HG03520 (cell line): ENCODE measurements at regions not wholly inside any gene's neighbourhood (a gene's known extent, or its start where the extent isn't known, plus 50 kb on each side); places are given as distances from the start of the nearest gene placed in this dataset.

Experiments used
- ATAC-seq: cut with Tn5 transposase; IDR thresholded peaks from one replicate; pipeline ENCODE4 v1.9.1; 2021; ENCODE audit warnings: mild to moderate bottlenecking, moderate library complexity; ENCODE audit not compliant: unreplicated experiment

DNA sequence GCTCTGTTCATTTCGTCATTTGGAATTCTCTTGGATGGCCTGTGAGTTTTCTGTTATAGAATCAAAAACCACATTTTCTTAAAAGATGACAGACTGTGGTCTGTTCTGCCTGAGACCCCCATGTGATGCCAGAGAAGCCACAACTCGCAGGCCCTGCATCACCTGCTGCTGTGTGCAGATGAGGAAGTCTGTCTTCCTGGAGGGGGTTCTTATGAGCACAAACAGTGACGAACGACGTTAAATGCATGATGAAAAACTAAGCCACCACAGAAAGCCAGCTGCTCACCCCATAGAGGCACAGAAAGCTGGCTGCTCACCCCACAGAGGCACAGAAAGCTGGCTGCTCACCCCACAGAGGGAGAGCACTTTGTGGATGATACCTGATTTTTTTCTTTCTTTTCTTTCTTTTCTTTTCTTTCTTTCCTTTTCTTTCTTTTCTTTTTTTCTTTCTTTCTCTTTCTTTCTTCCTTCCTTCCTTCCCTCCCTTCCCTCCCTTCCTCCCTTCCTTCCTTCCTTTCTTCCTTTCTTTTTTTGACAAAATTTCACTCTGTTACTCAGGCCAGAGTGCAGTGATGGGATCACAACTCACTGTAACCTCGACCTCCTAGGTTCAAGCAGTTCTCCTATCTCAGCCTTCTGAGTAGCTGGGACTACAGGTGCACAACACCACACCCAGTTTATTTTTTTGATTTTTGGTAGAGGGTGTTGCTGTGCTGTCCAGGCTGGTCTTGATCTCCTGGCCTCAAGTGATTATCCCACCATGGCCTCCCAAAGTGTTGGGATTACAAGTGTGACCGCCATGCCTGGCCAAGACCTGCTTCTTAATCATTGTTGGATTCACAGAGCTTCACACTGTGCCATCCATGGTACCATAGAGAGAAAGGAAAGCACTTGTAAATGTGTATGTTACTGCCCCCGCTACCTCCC, 1191.4 kb downstream of the UQCRFS1 start:
- no peak for ATAC-seq

- no peak for ATAC-seq
These were observed 1192.2 kb downstream of the UQCRFS1 start for GRCh38 chr19:28020619-28021258.

GRCh38 chr19:28019901-28020300, 1193.0 kb downstream of the UQCRFS1 start:
- ATAC-seq, result no peak

DNA sequence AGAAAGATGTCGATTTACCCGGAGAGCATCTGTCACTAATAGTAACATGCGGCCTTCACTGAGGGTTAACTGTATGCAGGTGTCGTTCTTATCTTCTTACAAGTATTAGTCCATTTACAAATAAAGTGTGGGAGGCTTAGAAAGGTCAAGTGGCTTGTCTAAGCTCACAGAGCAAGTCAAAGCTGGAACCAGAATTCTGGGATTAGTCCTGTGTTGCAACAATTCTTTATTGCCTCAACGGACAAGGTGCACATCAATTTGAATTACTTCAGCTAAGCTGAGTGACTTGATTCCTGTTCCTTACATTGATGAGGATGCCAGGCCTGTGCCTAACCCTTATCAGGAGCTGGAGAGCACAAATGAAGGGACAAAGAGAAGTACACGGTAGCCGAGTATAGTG, 1193.6 kb downstream of the UQCRFS1 start:
- no peak for ATAC-seq

- ATAC-seq, result no peak
These were observed 1194.5 kb downstream of the UQCRFS1 start for GRCh38 chr19:28018499-28018898.

GRCh38 chr19:28014615-28015405, 1198.1 kb downstream of the UQCRFS1 start:
- ATAC-seq, result no peak

DNA sequence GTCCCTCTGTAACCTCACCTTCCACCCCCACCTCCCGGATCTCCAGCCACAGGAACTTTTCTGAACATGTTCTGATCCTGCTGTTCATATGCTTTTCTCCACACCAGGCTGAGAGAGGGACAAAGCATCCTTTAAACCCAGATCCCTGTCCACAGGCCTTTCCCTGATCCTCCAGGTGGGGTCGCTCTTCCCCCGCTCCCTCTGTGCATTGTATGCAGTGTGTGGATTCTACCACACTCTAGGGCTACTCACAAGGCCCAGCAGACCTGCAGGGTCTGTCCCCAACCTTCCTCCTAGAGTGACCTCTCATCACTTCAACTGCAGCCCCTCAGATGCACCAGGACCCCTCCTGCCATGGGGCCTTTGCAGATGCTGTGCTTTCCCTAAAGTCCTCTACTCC, 1200.6 kb downstream of the UQCRFS1 start:
- ATAC-seq, result no peak

DNA sequence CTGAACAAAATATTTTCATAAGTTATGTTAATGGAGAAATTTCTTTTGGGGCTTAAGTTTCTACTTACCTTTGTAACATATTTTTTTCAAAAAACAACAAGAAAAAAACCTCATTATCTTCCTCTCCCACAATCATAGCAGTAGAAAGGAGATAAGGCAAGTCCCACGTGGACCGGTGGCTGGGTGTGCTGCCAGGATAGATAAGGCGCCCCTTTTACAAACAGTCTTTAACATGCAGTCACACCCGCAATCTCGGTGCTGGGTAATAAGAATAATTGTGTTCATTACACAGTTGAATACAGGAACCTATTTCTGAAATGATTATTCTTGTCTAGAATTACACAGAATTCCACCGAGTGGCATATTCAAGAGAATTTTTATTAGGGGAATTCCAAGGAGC, 1202.3 kb downstream of the UQCRFS1 start:
- no peak for ATAC-seq

- no peak for ATAC-seq
These were observed 1203.3 kb downstream of the UQCRFS1 start for GRCh38 chr19:28009696-28010095.

GRCh38 chr19:28008695-28009094, 1204.3 kb downstream of the UQCRFS1 start:
- ATAC-seq, result no peak

GRCh38 chr19:28003543-28003942, 1209.4 kb downstream of the UQCRFS1 start:
- ATAC-seq, result no peak

- no peak for ATAC-seq
These were observed 1215.9 kb downstream of the UQCRFS1 start for GRCh38 chr19:27997069-27997468.

GRCh38 chr19:27993619-27994570, 1219.1 kb downstream of the UQCRFS1 start:
- ATAC-seq, result no peak

DNA sequence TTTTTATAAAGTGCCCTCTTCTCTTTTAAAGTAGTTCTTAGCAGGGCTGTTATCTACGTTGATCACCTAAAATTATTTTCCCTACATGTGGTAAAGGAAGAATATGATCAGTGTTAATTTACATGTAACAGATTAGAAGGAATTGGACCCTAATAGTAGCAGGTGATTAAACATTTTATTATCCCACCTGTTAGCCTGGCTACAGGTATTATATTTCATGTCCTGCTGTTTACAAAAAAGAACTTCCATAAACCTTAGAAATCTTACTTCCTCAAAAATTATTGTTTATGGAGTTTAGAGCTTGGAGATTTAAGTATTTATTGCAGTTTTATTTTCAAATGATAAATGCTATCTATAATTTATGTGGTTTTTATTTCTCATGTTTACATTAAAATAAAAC, 1226.7 kb downstream of the UQCRFS1 start:
- ATAC-seq, result no peak

- ATAC-seq, result no peak
These were observed 1237.4 kb downstream of the UQCRFS1 start for GRCh38 chr19:27975419-27976005.

DNA sequence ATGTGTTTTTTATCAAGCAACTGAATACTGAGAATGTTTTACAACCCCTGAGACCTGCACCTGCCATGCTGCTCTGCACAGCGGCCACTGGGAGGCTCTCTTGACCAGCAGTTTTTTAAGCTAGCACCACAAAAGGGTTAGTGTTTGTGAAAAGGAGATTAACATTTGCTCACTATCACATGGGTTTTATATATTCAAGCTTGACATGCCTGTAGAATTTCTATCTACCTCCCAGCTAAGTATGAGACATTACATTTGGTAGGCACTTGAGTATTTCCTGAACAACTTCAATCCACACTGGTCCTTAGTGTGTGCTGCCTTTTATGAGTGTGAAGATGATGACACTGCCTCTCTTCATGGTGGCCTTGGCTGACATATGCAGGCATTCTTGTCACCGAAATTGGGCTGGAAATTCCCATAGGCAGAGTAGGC, 1238.9 kb downstream of the UQCRFS1 start:
- ATAC-seq, result no peak

- no peak for ATAC-seq
These were observed 1240.5 kb downstream of the UQCRFS1 start for GRCh38 chr19:27972291-27973040.

GRCh38 chr19:27971869-27972268, 1241.1 kb downstream of the UQCRFS1 start:
- ATAC-seq, result no peak

GRCh38 chr19:27971071-27971470, 1241.9 kb downstream of the UQCRFS1 start:
- ATAC-seq, result no peak
